CD4-positive, CD25-positive, alpha-beta regulatory T cell (primary cell): ENCODE measurements at regions not wholly inside any gene's neighbourhood (a gene's known extent, or its start where the extent isn't known, plus 50 kb on each side); places are given as distances from the start of the nearest gene placed in this dataset.

Source experiments
- ATAC-seq, 2 donors: fragments of 150-1000 bp; cut with Tn5 transposase; one replicate each; pipeline ENCODE4 v1.10.0; 2021; ENCODE audit warnings: low read depth in 2 of 2, moderate number of reproducible peaks in 2 of 2, moderate library complexity in 1 of 2
- DNase-seq, 3 donors: peaks; one replicate each; pipeline versions ENCODE4 v3.0.0 to v3.0.0-alpha.2; 2012 to 2022; ENCODE audit warnings: mixed read lengths in 1 of 3
- H3K27ac ChIP-seq: one replicate; pipeline ENCODE4 v1.7.0; 2013; ENCODE audit warnings: mild to moderate bottlenecking, low read length; ENCODE audit not compliant: insufficient read depth, poor library complexity, severe bottlenecking
- H3K27me3 ChIP-seq: one replicate; pipeline ENCODE4 v1.7.0; 2013; ENCODE audit warnings: low read length; ENCODE audit not compliant: control insufficient read depth, insufficient read depth
- H3K36me3 ChIP-seq: one replicate; pipeline ENCODE4 v1.7.0; 2013; ENCODE audit warnings: mild to moderate bottlenecking, low read length, moderate library complexity; ENCODE audit not compliant: control insufficient read depth, insufficient read depth
- H3K4me1 ChIP-seq: 2 replicates; pipeline ENCODE4 v1.7.0; 2013; ENCODE audit warnings: mild to moderate bottlenecking, low read length; ENCODE audit not compliant: insufficient read depth, control insufficient read depth, poor library complexity, severe bottlenecking
- H3K4me3 ChIP-seq: one replicate; pipeline ENCODE4 v1.7.0; 2013; ENCODE audit warnings: low read depth, mild to moderate bottlenecking, low read length, moderate library complexity
- H3K9me3 ChIP-seq, 2 experiments: 1 replicate in 1 of 2; 2 replicates in 1 of 2; pipeline ENCODE4 v1.7.0; 2013; ENCODE audit warnings: low read length in 2 of 2, mild to moderate bottlenecking in 1 of 2, moderate library complexity in 1 of 2; ENCODE audit not compliant: control insufficient read depth in 2 of 2
- H3K27ac Mint-ChIP-seq, 3 donors: one replicate each; pipeline ENCODE4 v1.8.0; 2020 to 2022; ENCODE audit warnings: mild to moderate bottlenecking in 3 of 3, mixed read lengths in 3 of 3, moderate library complexity in 2 of 3
- H3K27me3 Mint-ChIP-seq: one replicate; pipeline ENCODE4 v1.8.0; 2022; ENCODE audit warnings: mild to moderate bottlenecking, mixed read lengths
- H3K36me3 Mint-ChIP-seq: one replicate; pipeline ENCODE4 v1.8.0; 2020; ENCODE audit warnings: mixed read lengths
- H3K4me1 Mint-ChIP-seq, 4 donors: one replicate each; pipeline ENCODE4 v1.8.0; 2020 to 2022; ENCODE audit warnings: mixed read lengths in 4 of 4, mild to moderate bottlenecking in 1 of 4
- H3K4me3 Mint-ChIP-seq, 4 donors: one replicate each; pipeline ENCODE4 v1.8.0; 2020 to 2022; ENCODE audit warnings: mild to moderate bottlenecking in 4 of 4, mixed read lengths in 4 of 4, moderate library complexity in 3 of 4
- H3K9me3 Mint-ChIP-seq, 7 donors: one replicate each; pipeline ENCODE4 v1.8.0; 2020 to 2022; ENCODE audit warnings: mixed read lengths in 7 of 7, mild to moderate bottlenecking in 3 of 7, moderate library complexity in 2 of 7

- H3K27me3 Mint-ChIP-seq = no peaks in the 10 kb centered on the region
- DNase-seq (no peak), ATAC-seq (no peak)
- Histone ChIP-seq H3K36me3 (no peaks in the 10 kb centered on the region), H3K27ac (no peak overlapping the region), H3K9me3 (no peaks in the 10 kb centered on the region), H3K4me1 (no peaks in the 10 kb centered on the region), H3K27me3 (no peaks in the 10 kb centered on the region), H3K4me3 (no peak overlapping the region)
- no peak overlapping the region for H3K27ac Mint-ChIP-seq
- peaks cover 0 to 3% (median 0%) of the 10 kb centered on the region in 7 donors for H3K9me3 Mint-ChIP-seq
- no peak overlapping the region for H3K4me3 Mint-ChIP-seq
- no peaks in the 10 kb centered on the region for H3K36me3 Mint-ChIP-seq
- no peaks in the 10 kb centered on the region for H3K4me1 Mint-ChIP-seq
These were observed 289.5 kb downstream of the SLC4A3 start for GRCh38 chr2:219916726-219917440.

GRCh38 chr2:219918254-219918653, 290.8 kb downstream of the SLC4A3 start:
- Histone ChIP-seq H3K27ac (no peak overlapping the region), H3K4me3 (no peak overlapping the region), H3K36me3 (no peaks in the 10 kb centered on the region), H3K4me1 (no peaks in the 10 kb centered on the region), H3K27me3 (no peaks in the 10 kb centered on the region), H3K9me3 (no peaks in the 10 kb centered on the region)
- Mint-ChIP-seq H3K27ac (no peak overlapping the region), H3K4me3 (no peak overlapping the region), H3K9me3 (peaks cover 0 to 3% (median 0%) of the 10 kb centered on the region in 7 donors), H3K36me3 (no peaks in the 10 kb centered on the region), H3K4me1 (no peaks in the 10 kb centered on the region), H3K27me3 (no peaks in the 10 kb centered on the region)
- no peak for DNase-seq
- ATAC-seq = no peak

- no peak overlapping the region for H3K27ac ChIP-seq
- peaks cover 0 to 3% (median 0%) of the 10 kb centered on the region in 7 donors for H3K9me3 Mint-ChIP-seq
- no peaks in the 10 kb centered on the region for H3K36me3 ChIP-seq
- H3K4me1 Mint-ChIP-seq = no peaks in the 10 kb centered on the region
- no peak overlapping the region for H3K27ac Mint-ChIP-seq
- no peak overlapping the region for H3K4me3 ChIP-seq
- no peaks in the 10 kb centered on the region for H3K27me3 Mint-ChIP-seq
- ATAC-seq = no peak
- no peaks in the 10 kb centered on the region for H3K36me3 Mint-ChIP-seq
- H3K4me1 ChIP-seq = no peaks in the 10 kb centered on the region
- H3K27me3 ChIP-seq = no peaks in the 10 kb centered on the region
- H3K4me3 Mint-ChIP-seq = no peak overlapping the region
- DNase-seq = no peak
- no peaks in the 10 kb centered on the region for H3K9me3 ChIP-seq
These were observed 291.5 kb downstream of the SLC4A3 start for GRCh38 chr2:219918944-219919343.

GRCh38 chr2:219919506-219919905, 292.1 kb downstream of the SLC4A3 start:
- H3K4me1 ChIP-seq = no peaks in the 10 kb centered on the region
- Mint-ChIP-seq H3K4me1 (no peaks in the 10 kb centered on the region), H3K27ac (no peak overlapping the region), H3K4me3 (no peak overlapping the region), H3K27me3 (no peaks in the 10 kb centered on the region), H3K9me3 (peaks cover 0 to 3% (median 0%) of the 10 kb centered on the region in 7 donors), H3K36me3 (no peaks in the 10 kb centered on the region)
- no peaks in the 10 kb centered on the region for H3K9me3 ChIP-seq
- no peaks in the 10 kb centered on the region for H3K36me3 ChIP-seq
- DNase-seq (no peak), ATAC-seq (no peak)
- no peak overlapping the region for H3K27ac ChIP-seq
- no peaks in the 10 kb centered on the region for H3K27me3 ChIP-seq
- H3K4me3 ChIP-seq = no peak overlapping the region

- Histone ChIP-seq H3K27me3 (peaks cover 2% of the 10 kb centered on the region), H3K9me3 (no peaks in the 10 kb centered on the region), H3K36me3 (no peaks in the 10 kb centered on the region), H3K27ac (no peak overlapping the region), H3K4me1 (no peaks in the 10 kb centered on the region), H3K4me3 (no peak overlapping the region)
- Mint-ChIP-seq H3K27ac (no peak overlapping the region), H3K27me3 (no peaks in the 10 kb centered on the region), H3K36me3 (no peaks in the 10 kb centered on the region), H3K4me1 (no peaks in the 10 kb centered on the region), H3K4me3 (no peak overlapping the region), H3K9me3 (peaks cover 0 to 2% (median 0%) of the 10 kb centered on the region in 7 donors)
- DNase-seq = no peak
- ATAC-seq = no peak
These were observed 302.4 kb downstream of the SLC4A3 start for GRCh38 chr2:219929835-219930234.

- Mint-ChIP-seq H3K4me3 (no peak overlapping the region), H3K27me3 (peaks cover 3% of the 10 kb centered on the region), H3K4me1 (no peaks in the 10 kb centered on the region), H3K9me3 (peaks cover 0 to 4% (median 2%) of the 10 kb centered on the region in 7 donors), H3K36me3 (no peaks in the 10 kb centered on the region), H3K27ac (no peak overlapping the region)
- Histone ChIP-seq H3K36me3 (no peaks in the 10 kb centered on the region), H3K4me3 (no peak overlapping the region), H3K27me3 (no peaks in the 10 kb centered on the region), H3K9me3 (no peaks in the 10 kb centered on the region), H3K4me1 (no peaks in the 10 kb centered on the region), H3K27ac (no peak overlapping the region)
- DNase-seq (no peak), ATAC-seq (no peak)
These were observed 312.2 kb downstream of the SLC4A3 start for GRCh38 chr2:219939647-219940046.

- H3K36me3 ChIP-seq = no peaks in the 10 kb centered on the region
- no peak for ATAC-seq
- Mint-ChIP-seq H3K9me3 (peaks cover 0 to 1% (median 0%) of the 10 kb centered on the region in 7 donors), H3K4me3 (no peak overlapping the region), H3K36me3 (no peaks in the 10 kb centered on the region), H3K4me1 (no peaks in the 10 kb centered on the region), H3K27ac (no peak overlapping the region), H3K27me3 (peaks cover 4% of the 10 kb centered on the region)
- DNase-seq = no peak
- no peak overlapping the region for H3K27ac ChIP-seq
- no peaks in the 10 kb centered on the region for H3K27me3 ChIP-seq
- no peaks in the 10 kb centered on the region for H3K4me1 ChIP-seq
- no peaks in the 10 kb centered on the region for H3K9me3 ChIP-seq
- H3K4me3 ChIP-seq = no peak overlapping the region
These were observed 317.4 kb downstream of the SLC4A3 start for GRCh38 chr2:219944866-219945265.

GRCh38 chr2:219946021-219946420, 318.6 kb downstream of the SLC4A3 start:
- H3K4me3 Mint-ChIP-seq = no peak overlapping the region
- Histone ChIP-seq H3K4me3 (no peak overlapping the region), H3K9me3 (no peaks in the 10 kb centered on the region), H3K36me3 (no peaks in the 10 kb centered on the region), H3K4me1 (no peaks in the 10 kb centered on the region), H3K27me3 (no peaks in the 10 kb centered on the region), H3K27ac (no peak overlapping the region)
- DNase-seq = no peak
- H3K27me3 Mint-ChIP-seq = peaks cover 4% of the 10 kb centered on the region
- H3K36me3 Mint-ChIP-seq = no peaks in the 10 kb centered on the region
- H3K27ac Mint-ChIP-seq = no peak overlapping the region
- ATAC-seq = no peak
- no peaks in the 10 kb centered on the region for H3K4me1 Mint-ChIP-seq
- peaks cover 0 to 1% (median 0%) of the 10 kb centered on the region in 7 donors for H3K9me3 Mint-ChIP-seq
